ENCODE measurements at regions not wholly inside any gene's neighbourhood (a gene's known extent, or its start where the extent isn't known, plus 50 kb on each side); places are given as distances from the start of the nearest gene placed in this dataset.

DNA sequence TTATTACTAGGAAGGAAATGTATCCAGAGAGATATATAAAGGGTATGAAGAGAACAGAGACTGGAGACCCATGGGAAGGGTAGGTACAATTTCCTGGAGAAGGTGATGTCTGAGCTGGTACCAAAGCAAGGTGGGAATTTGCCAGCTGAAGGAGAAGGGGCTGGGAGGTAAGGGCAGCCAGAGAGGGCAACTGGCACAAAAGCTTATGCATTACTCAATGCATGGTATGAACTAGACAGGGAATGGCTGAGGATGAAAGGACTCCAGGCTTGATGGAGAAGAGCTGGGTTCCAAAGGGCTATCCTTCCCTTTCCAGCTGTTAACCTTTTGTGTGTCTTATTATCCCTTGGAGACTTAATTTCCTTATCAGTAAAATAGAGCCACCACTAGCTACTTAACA, 113.6 kb upstream of the GADD45A start:
- no peak for TF ChIP-seq POLR2AphosphoS5 (IDR thresholded peaks at IDR 0.05)
- TF ChIP-seq, protein P1, sequence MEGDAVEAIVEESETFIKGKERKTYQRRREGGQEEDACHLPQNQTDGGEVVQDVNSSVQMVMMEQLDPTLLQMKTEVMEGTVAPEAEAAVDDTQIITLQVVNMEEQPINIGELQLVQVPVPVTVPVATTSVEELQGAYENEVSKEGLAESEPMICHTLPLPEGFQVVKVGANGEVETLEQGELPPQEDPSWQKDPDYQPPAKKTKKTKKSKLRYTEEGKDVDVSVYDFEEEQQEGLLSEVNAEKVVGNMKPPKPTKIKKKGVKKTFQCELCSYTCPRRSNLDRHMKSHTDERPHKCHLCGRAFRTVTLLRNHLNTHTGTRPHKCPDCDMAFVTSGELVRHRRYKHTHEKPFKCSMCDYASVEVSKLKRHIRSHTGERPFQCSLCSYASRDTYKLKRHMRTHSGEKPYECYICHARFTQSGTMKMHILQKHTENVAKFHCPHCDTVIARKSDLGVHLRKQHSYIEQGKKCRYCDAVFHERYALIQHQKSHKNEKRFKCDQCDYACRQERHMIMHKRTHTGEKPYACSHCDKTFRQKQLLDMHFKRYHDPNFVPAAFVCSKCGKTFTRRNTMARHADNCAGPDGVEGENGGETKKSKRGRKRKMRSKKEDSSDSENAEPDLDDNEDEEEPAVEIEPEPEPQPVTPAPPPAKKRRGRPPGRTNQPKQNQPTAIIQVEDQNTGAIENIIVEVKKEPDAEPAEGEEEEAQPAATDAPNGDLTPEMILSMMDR (IDR thresholded peaks at IDR 0.05): no peak
- TF ChIP-seq POLR2A (IDR thresholded peaks at IDR 0.05): no peak

Data from breast epithelium (tissue), 3 donors.